HepG2 (cell line): ENCODE measurements at regions not wholly inside any gene's neighbourhood (a gene's known extent, or its start where the extent isn't known, plus 50 kb on each side); places are given as distances from the start of the nearest gene placed in this dataset.

Experiments used
- ATAC-seq: fragments of 200-7000 bp; cut with Tn5 transposase; 3 replicates; pipeline ENCODE4 v1.9.1; 2020; ENCODE audit warnings: mild to moderate bottlenecking, moderate library complexity
- BruUV-seq: library from RNA; stranded (reverse); fragments of 400-500 nt; replicated peaks from 2 replicates; lab custom pipeline; 2021; lab: Mats Ljungman, UMichigan
- CTCF ChIA-PET: fragments of 300-600 bp; formaldehyde crosslinking; extraction: SDS; loops from one replicate; lab custom pipeline; 2021; ENCODE audit warnings: low total read pairs, inconsistent platforms, low intra/inter-chr PET ratio; lab: Yijun Ruan, JAX
- POLR2A ChIA-PET: fragments of 350-600 bp; sonication (Branson Sonifier 250); formaldehyde crosslinking; loops from one replicate; lab custom pipeline; 2020; ENCODE audit warnings: antibody characterized with exemption, inconsistent platforms; lab: Yijun Ruan, JAX
- DNase-seq: peaks from one replicate; pipeline ENCODE4 v3.0.0-alpha.2; 2015; ENCODE audit warnings: low spot score
- FAIRE-seq: peaks from 3 replicates; lab custom pipeline; 2011; peaks lifted over from hg19 to GRCh38; lab: Jason Lieb, UNC
- H2AFZ ChIP-seq: one replicate; pipeline ENCODE4 v1.6.1; 2011; ENCODE audit warnings: low read length, inconsistent platforms
- H3K27ac ChIP-seq: fragments of 300-600 bp; 3 replicates; pipeline ENCODE4 v1.8.0; 2011; ENCODE audit warnings: mixed run types, mild to moderate bottlenecking, mixed read lengths, low read length, inconsistent platforms; ENCODE audit not compliant: insufficient read depth; ENCODE audit errors: extremely low read length
- H3K27me3 ChIP-seq, 2 experiments: fragments of 200-600 bp in 1 of 2; 2 replicates in 1 of 2; 3 replicates in 1 of 2; pipeline versions ENCODE4 v1.6.0 to v1.8.0; 2011; ENCODE audit warnings: low read length in 2 of 2, mild to moderate bottlenecking in 2 of 2, moderate library complexity in 2 of 2, inconsistent platforms in 1 of 2; ENCODE audit not compliant: insufficient read depth in 2 of 2, control insufficient read depth in 1 of 2
- H3K36me3 ChIP-seq, 2 experiments: fragments of 200-600 bp in 1 of 2; replicated peaks in 1 of 2; 2 replicates in 1 of 2; 3 replicates in 1 of 2; pipeline versions ENCODE4 v1.5.1 to v1.8.0; 2011; ENCODE audit warnings: low read length in 2 of 2, inconsistent platforms in 1 of 2; ENCODE audit not compliant: insufficient read depth in 2 of 2, control insufficient read depth in 1 of 2
- H3K4me1 ChIP-seq: 2 replicates; pipeline ENCODE4 v1.5.1; 2012; ENCODE audit warnings: low read length, inconsistent platforms; ENCODE audit not compliant: insufficient read depth
- H3K4me2 ChIP-seq: 2 replicates; pipeline ENCODE4 v1.6.0; 2011; ENCODE audit warnings: low read depth, low read length, inconsistent platforms
- H3K4me3 ChIP-seq, 3 experiments: fragments of 200-600 bp in 1 of 3; sonication (generic), shearing (Covaris generic) in 1 of 3; replicated peaks in 1 of 3; 2 replicates each; pipeline ENCODE4 v1.5.1; 2011 to 2016; ENCODE audit warnings: low read length in 3 of 3, inconsistent platforms in 2 of 3, low read depth in 2 of 3, mild to moderate bottlenecking in 2 of 3, control low read depth in 1 of 3, mixed read lengths in 1 of 3; ENCODE audit not compliant: insufficient read depth in 1 of 3
- H3K79me2 ChIP-seq: one replicate; pipeline ENCODE4 v1.6.1; 2011; ENCODE audit warnings: low read length, inconsistent platforms; ENCODE audit not compliant: insufficient read depth
- H3K9ac ChIP-seq: 2 replicates; pipeline ENCODE4 v1.6.0; 2011; ENCODE audit warnings: mild to moderate bottlenecking, low read depth, low read length, inconsistent platforms; ENCODE audit not compliant: insufficient read depth
- H3K9me3 ChIP-seq: 2 replicates; pipeline ENCODE4 v1.5.1; 2012; ENCODE audit warnings: mild to moderate bottlenecking, low read length
- H4K20me1 ChIP-seq: 2 replicates; pipeline ENCODE4 v1.6.0; 2011; ENCODE audit warnings: inconsistent platforms, mild to moderate bottlenecking, low read length, moderate library complexity; ENCODE audit not compliant: insufficient read depth
- NONO ChIP-seq, 2 experiments: fragments of 450-650 bp in 1 of 2; sonication (generic) in 1 of 2; formaldehyde crosslinking in 1 of 2; IDR thresholded peaks in 1 of 2; conservative IDR thresholded peaks in 1 of 2; 2 replicates each; pipeline versions ENCODE4 v1.6.1 to v1.8.0; 2017 to 2022; ENCODE audit warnings: mild to moderate bottlenecking in 1 of 2, missing genetic modification reagents in 1 of 2, moderate library complexity in 1 of 2
- RAD21 ChIP-seq: fragments of 450-650 bp; formaldehyde crosslinking; IDR thresholded peaks from 2 replicates; pipeline ENCODE4 v1.5.0; 2020; ENCODE audit warnings: mild to moderate bottlenecking
- SMC3 ChIP-seq: IDR thresholded peaks from 2 replicates; pipeline ENCODE4 v1.6.1; 2011; ENCODE audit warnings: low read length, improper control_type of control experiment
- STAG1 ChIP-seq: sonication (generic); formaldehyde crosslinking; IDR thresholded peaks from 2 replicates; pipeline ENCODE4 v1.4.0; 2020; ENCODE audit warnings: missing genetic modification reagents
- TCF12 ChIP-seq, 2 experiments: fragments of 450-650 bp in 1 of 2; sonication (generic) in 1 of 2; formaldehyde crosslinking in 1 of 2; IDR thresholded peaks; 2 replicates each; pipeline versions ENCODE4 v1.6.1 to v1.8.0; 2017 to 2022; ENCODE audit warnings: antibody characterized with exemption in 1 of 2, mild to moderate bottlenecking in 1 of 2, missing genetic modification reagents in 1 of 2, moderate library complexity in 1 of 2
- XRCC5 ChIP-seq: fragments of 200-400 bp; formaldehyde crosslinking; optimal IDR thresholded peaks from 2 replicates; pipeline ENCODE3; 2017; ENCODE audit warnings: mild to moderate bottlenecking, low read length
- ZNF577 ChIP-seq: sonication (generic); formaldehyde crosslinking; IDR thresholded peaks from 2 replicates; pipeline ENCODE4 v1.4.0; 2020; ENCODE audit warnings: mild to moderate bottlenecking, low read depth, missing genetic modification reagents, borderline replicate concordance
- WGBS: methylation state at CpG from one replicate; pipeline ENCODE4 v1.1.6; 2017; ENCODE audit warnings: low lambda C conversion rate; 5-methylcytosine and 5-hydroxymethylcytosine counted together
- in situ Hi-C: cut with HindIII; loops from 2 replicates; pipeline ENCODE4 v1.10.0; 2017; ENCODE audit warnings: low pct_unique_long_range_greater_than_20kb; ENCODE audit not compliant: extremely low pct_ligation_motif_present
- intact Hi-C: fragments of 100-400 bp; cut with micrococcal nuclease; formaldehyde crosslinking; loops from one replicate; pipeline ENCODE4 v1.10.0; 2022; ENCODE audit not compliant: unreplicated experiment
- TF ChIP-seq, protein P1 (sequence below): sonication (generic); formaldehyde crosslinking; IDR thresholded peaks from 2 replicates; pipeline ENCODE4 v1.5.0; 2020; ENCODE audit warnings: mild to moderate bottlenecking, missing genetic modification reagents, moderate library complexity

- POLR2A ChIA-PET = no interaction called here
- H3K36me3 ChIP-seq = no peaks in the 10 kb centered on the region
- H3K4me1 ChIP-seq = peaks cover 13% of the 10 kb centered on the region; the same call in 1 of the 2 replicates
- 0 out of 2 replicates have a peak, but pooled peaks cover 7% of the 10 kb centered on the region for H3K9me3 ChIP-seq
- CTCF ChIA-PET = interaction anchor here (0.6 to 0.9 kb wide), 2 partner anchors 25 to 254 kb away, joined by 3 read pairs; no protein-coding TSS in a partner anchor
- H3K4me3 ChIP-seq = no peak overlapping the region
- no peaks in the 10 kb centered on the region for H4K20me1 ChIP-seq
- H3K79me2 ChIP-seq = no peaks in the 10 kb centered on the region
- H3K4me2 ChIP-seq = no peak overlapping the region
- no peak overlapping the region for H2AFZ ChIP-seq
- BruUV-seq = no TSS peak
- ATAC-seq (peak; percentile 96), DNase-seq (peak; percentile 47)
- intact Hi-C loops (no loop called here), in situ Hi-C loops (no loop called here)
- peak; percentile 60 for TF ChIP-seq STAG1 (CRISPR knock-in tag)
- TF ChIP-seq XRCC5 = peak; percentile 31
- TF ChIP-seq, protein P1, sequence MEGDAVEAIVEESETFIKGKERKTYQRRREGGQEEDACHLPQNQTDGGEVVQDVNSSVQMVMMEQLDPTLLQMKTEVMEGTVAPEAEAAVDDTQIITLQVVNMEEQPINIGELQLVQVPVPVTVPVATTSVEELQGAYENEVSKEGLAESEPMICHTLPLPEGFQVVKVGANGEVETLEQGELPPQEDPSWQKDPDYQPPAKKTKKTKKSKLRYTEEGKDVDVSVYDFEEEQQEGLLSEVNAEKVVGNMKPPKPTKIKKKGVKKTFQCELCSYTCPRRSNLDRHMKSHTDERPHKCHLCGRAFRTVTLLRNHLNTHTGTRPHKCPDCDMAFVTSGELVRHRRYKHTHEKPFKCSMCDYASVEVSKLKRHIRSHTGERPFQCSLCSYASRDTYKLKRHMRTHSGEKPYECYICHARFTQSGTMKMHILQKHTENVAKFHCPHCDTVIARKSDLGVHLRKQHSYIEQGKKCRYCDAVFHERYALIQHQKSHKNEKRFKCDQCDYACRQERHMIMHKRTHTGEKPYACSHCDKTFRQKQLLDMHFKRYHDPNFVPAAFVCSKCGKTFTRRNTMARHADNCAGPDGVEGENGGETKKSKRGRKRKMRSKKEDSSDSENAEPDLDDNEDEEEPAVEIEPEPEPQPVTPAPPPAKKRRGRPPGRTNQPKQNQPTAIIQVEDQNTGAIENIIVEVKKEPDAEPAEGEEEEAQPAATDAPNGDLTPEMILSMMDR (CRISPR knock-in tag) = peak; percentile 76
- no peak for TF ChIP-seq TCF12 (IDR thresholded peaks at IDR 0.05)
- TF ChIP-seq TCF12 (CRISPR knock-in tag; IDR thresholded peaks at IDR 0.05) = no peak
- TF ChIP-seq ZNF577 = no peak
- 0 out of 2 replicates have a peak, but pooled peaks have one; percentile 16 for TF ChIP-seq RAD21 (CRISPR knock-in tag)
- peak; percentile 30; the same call in 1 of the 2 replicates for TF ChIP-seq SMC3
- no peak for TF ChIP-seq NONO (IDR thresholded peaks at IDR 0.05)
- TF ChIP-seq NONO (CRISPR knock-in tag; conservative IDR thresholded peaks at IDR 0.05) = no peak
- TF ChIP-seq, all 625 proteins: peak for 5
- no peaks in the 10 kb centered on the region; a peak in 1 of 5 replicates for H3K27me3 ChIP-seq
- H3K9ac ChIP-seq = no peak overlapping the region
- WGBS = 24% methylated on average over 8 of the region's 8 CpGs
- no peak for FAIRE-seq
- no peak overlapping the region for H3K27ac ChIP-seq
Measured at GRCh38 chr15:70512772-70513362, 250.5 kb downstream of the UACA start.
